ENCODE measurements at regions not wholly inside any gene's neighbourhood (a gene's known extent, or its start where the extent isn't known, plus 50 kb on each side); places are given as distances from the start of the nearest gene placed in this dataset.

GRCh38 chr12:47004634-47005033 lies 74.8 kb upstream of the PCED1B start:
- TF ChIP-seq, protein P1, sequence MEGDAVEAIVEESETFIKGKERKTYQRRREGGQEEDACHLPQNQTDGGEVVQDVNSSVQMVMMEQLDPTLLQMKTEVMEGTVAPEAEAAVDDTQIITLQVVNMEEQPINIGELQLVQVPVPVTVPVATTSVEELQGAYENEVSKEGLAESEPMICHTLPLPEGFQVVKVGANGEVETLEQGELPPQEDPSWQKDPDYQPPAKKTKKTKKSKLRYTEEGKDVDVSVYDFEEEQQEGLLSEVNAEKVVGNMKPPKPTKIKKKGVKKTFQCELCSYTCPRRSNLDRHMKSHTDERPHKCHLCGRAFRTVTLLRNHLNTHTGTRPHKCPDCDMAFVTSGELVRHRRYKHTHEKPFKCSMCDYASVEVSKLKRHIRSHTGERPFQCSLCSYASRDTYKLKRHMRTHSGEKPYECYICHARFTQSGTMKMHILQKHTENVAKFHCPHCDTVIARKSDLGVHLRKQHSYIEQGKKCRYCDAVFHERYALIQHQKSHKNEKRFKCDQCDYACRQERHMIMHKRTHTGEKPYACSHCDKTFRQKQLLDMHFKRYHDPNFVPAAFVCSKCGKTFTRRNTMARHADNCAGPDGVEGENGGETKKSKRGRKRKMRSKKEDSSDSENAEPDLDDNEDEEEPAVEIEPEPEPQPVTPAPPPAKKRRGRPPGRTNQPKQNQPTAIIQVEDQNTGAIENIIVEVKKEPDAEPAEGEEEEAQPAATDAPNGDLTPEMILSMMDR (IDR thresholded peaks at IDR 0.05; ENCODE audit: unreplicated experiment in 3 of 3) = no peak
- no peaks in the 10 kb centered on the region for H3K27me3 Mint-ChIP-seq (ENCODE audit: low read depth)
- no peaks in the 10 kb centered on the region for H3K4me1 Mint-ChIP-seq
- H3K9me3 Mint-ChIP-seq = peaks cover 3% of the 10 kb centered on the region
- H3K4me3 Mint-ChIP-seq = no peak overlapping the region
- H3K36me3 Mint-ChIP-seq (ENCODE audit: low read depth) = no peaks in the 10 kb centered on the region
- H3K27ac Mint-ChIP-seq = no peak overlapping the region

DNA sequence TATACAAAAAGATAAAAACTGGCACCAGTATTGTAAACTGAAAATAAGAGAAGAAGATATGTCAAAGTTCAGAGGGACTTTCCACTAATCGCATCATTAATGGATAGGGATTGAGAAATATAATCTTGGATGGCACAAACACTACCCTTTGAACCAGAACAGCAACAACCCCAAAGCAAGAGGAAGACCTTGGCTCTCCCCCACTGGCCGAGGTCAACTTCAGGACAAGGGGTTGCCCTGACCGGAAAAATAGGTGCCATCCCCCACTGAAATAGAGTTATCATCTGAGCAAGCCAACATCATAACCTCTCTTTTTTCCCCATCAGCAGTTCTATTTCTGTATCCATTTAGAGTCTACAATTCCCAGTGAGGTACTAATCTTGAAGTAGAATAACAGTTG lies 72.4 kb upstream of the PCED1B start:
- Mint-ChIP-seq H3K36me3 (ENCODE audit: low read depth) (no peaks in the 10 kb centered on the region), H3K9me3 (peaks cover 3% of the 10 kb centered on the region), H3K4me3 (no peak overlapping the region)

DNA sequence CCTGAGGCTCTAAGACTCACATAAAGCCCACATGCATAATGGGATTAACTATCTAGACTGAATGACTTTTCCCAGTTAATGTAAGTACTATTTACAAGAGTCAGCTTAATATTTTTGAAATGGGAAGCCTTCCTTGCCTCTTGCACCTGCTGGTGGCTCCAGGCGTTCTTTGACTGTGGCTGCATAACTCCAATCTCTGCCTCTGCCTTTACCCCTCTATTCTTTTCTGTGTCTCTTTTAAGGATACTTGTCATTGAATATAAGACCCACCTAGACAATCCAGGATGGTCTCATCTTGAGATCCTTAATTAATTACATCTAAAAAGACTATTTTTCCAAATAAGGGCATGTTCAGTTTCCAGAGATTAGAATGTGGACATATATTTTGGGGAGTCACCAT lies 66.9 kb upstream of the PCED1B start:
- TF ChIP-seq, protein P1 (IDR thresholded peaks at IDR 0.05; ENCODE audit: unreplicated experiment in 3 of 3) = no peak

More for the DNA sequence above, 72.4 kb upstream of the PCED1B start:
- Mint-ChIP-seq H3K27me3 (ENCODE audit: low read depth) (no peaks in the 10 kb centered on the region), H3K27ac (no peak overlapping the region), H3K4me1 (no peaks in the 10 kb centered on the region)
- TF ChIP-seq, protein P1 (IDR thresholded peaks at IDR 0.05; ENCODE audit: unreplicated experiment in 3 of 3) = no peak

GRCh38 chr12:47014474-47014873 lies 64.9 kb upstream of the PCED1B start:
- Mint-ChIP-seq H3K9me3 (no peaks in the 10 kb centered on the region), H3K4me3 (no peak overlapping the region), H3K27ac (no peak overlapping the region), H3K27me3 (ENCODE audit: low read depth) (peaks cover 3% of the 10 kb centered on the region), H3K4me1 (no peaks in the 10 kb centered on the region), H3K36me3 (ENCODE audit: low read depth) (no peaks in the 10 kb centered on the region)
- TF ChIP-seq, protein P1 (IDR thresholded peaks at IDR 0.05; ENCODE audit: unreplicated experiment in 3 of 3) = no peak

More for the DNA sequence above, 66.9 kb upstream of the PCED1B start:
- Mint-ChIP-seq H3K36me3 (ENCODE audit: low read depth) (no peaks in the 10 kb centered on the region), H3K4me3 (no peak overlapping the region), H3K27me3 (ENCODE audit: low read depth) (no peaks in the 10 kb centered on the region), H3K4me1 (no peaks in the 10 kb centered on the region), H3K9me3 (peaks cover 3% of the 10 kb centered on the region), H3K27ac (no peak overlapping the region)

DNA sequence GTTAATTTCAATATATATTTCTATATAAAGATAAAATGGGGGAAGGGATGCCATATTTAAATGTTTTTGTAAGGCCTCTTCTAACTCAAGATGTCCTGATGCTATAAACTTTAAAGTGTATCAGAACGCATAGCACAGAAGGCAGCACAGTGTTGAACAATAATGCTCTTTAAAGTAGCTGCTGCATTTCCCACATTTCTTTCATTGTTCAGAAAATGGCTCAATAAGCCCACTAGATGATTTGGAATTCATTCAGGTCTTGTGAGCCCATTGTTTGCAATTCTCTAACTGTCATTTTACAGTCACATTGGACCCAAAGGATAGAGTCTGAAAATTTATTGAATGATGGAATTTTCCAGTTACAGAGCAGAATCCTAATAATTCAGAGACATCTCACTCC lies 64.0 kb upstream of the PCED1B start:
- Mint-ChIP-seq H3K36me3 (ENCODE audit: low read depth) (no peaks in the 10 kb centered on the region), H3K4me3 (no peak overlapping the region), H3K27me3 (ENCODE audit: low read depth) (peaks cover 3% of the 10 kb centered on the region), H3K9me3 (no peaks in the 10 kb centered on the region), H3K27ac (no peak overlapping the region), H3K4me1 (no peaks in the 10 kb centered on the region)
- TF ChIP-seq, protein P1 (IDR thresholded peaks at IDR 0.05; ENCODE audit: unreplicated experiment in 3 of 3) = no peak

- H3K4me1 Mint-ChIP-seq = no peaks in the 10 kb centered on the region
- no peaks in the 10 kb centered on the region for H3K36me3 Mint-ChIP-seq (ENCODE audit: low read depth)
- no peak overlapping the region for H3K27ac Mint-ChIP-seq
- TF ChIP-seq, protein P1 (IDR thresholded peaks at IDR 0.05; ENCODE audit: unreplicated experiment in 3 of 3) = no peak
- H3K27me3 Mint-ChIP-seq (ENCODE audit: low read depth) = peaks cover 3% of the 10 kb centered on the region
- no peaks in the 10 kb centered on the region for H3K9me3 Mint-ChIP-seq
- H3K4me3 Mint-ChIP-seq = no peak overlapping the region
These were observed 62.2 kb upstream of the PCED1B start for GRCh38 chr12:47017041-47017713.
